NCI-H524 treated with DMSO at 0.1 percent for 48 hours (cell line): ENCODE measurements at regions not wholly inside any gene's neighbourhood (a gene's known extent, or its start where the extent isn't known, plus 50 kb on each side); places are given as distances from the start of the nearest gene placed in this dataset.

ENCODE experiments used
- DNase-seq: peaks from one replicate; lab custom pipeline; 2025; lab: John Stamatoyannopoulos, UW

GRCh38 chr14:94682736-94683135 is 70.5 kb downstream of the SERPINA3 start:
- no peak for DNase-seq

GRCh38 chr14:94682061-94682516 is 69.9 kb downstream of the SERPINA3 start:
- DNase-seq: no peak

DNA sequence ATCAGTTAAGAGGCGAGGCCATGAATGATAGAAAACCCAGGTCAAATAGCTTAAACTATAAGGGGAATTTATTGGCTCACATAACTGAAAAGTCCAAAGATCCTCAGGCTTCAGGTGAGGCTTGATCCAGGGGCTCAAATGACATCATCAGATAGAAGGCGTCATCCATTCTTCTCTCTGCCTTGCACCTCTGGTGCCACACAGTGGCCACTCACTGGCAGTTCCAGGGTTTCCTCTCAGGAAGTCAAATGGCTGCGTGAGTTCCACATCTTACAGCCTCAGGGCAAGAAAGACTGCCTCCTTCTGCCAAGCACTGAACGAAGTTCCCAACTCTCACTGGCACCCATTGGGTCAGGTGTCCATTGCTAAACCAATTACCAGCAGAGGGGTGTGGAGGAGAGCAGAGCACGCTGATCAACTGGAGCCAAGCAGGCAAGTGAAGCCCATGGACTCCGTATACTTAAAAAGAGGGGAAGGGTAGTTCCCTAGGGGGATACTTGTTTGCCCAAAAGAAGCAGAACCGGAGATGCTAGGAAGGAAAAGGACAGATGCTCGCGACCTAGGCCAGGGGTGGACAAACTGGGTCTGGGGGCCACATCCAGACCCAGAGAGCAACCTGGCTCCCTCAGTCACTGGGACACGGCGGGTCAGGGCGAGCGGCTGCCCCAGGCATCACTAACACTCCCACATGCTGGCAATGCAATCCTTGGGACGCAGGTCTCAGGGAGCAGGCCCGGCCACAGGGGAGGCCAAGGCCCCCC is 69.3 kb downstream of the SERPINA3 start:
- peak; percentile 28 for DNase-seq

- DNase-seq: no peak
Measured at GRCh38 chr14:94680862-94681288, 68.7 kb downstream of the SERPINA3 start.

DNA sequence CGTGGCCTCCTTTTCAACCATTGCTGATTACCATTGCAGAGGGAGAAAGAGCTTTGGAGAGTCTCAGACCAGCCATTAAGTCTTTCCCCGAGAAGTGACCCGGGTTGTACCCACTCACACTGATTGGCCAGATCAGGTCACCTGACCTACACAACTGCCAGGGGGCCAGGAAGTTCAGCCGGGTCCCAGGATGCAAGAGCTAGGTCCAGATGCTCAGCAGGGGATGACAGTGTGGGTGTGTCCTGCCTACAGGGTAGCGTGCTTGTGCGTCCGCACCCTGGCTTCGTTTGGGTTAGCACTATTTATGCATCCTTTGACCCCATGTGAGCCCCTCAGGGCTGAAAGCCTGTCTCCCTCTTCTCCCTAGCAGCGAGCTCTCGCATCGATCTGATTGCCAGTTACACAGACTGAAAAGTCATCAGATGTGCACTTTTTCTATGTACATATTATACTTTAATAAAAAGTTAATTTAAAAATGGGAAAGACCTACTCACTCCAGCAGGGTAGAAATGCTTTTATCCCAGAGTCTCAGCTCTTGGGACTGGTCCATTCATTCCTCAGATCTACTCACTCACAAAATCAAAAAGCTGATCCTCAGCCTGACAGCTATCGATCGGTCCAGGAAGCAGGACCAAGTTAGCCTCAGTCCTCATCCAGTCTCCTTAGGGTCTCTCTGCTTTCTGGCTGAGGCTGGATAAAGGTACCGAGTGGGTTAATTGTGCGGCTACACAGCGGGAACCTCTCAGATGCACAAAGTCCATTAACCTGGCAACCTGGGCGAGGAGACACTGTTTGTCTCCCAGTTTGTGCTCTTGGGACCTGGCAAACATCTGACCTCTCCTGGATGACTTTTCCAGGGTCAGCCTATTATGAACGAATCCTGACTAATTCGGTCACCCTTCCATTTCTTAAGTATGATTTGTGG is 68.0 kb downstream of the SERPINA3 start:
- no peak for DNase-seq

- peak; percentile 18 for DNase-seq
Measured at GRCh38 chr14:94679106-94679810, 67.1 kb downstream of the SERPINA3 start.

- no peak for DNase-seq
Measured at GRCh38 chr14:94677747-94678146, 65.6 kb downstream of the SERPINA3 start.

DNA sequence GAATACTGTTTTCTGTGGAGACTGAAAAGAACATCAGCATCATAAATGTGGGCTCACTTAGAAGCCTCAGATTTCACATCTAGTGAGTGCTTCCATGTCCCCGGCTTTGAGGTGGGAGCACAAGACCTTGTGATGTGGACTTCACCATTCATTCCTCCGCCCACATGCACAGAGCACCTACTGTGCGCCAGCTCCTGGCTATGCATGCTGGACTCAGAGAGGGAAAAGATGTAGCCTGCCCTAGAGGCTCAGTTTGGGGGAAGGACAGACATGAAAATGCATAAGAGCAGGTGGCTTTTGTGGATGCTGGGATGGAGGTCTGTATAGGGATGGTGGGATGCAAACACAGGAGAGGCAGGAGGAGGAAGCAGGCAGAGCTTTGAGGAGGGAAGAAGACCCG is 65.0 kb downstream of the SERPINA3 start:
- no peak for DNase-seq

- DNase-seq: no peak
Measured at GRCh38 chr14:94676495-94677185, 64.4 kb downstream of the SERPINA3 start.

DNA sequence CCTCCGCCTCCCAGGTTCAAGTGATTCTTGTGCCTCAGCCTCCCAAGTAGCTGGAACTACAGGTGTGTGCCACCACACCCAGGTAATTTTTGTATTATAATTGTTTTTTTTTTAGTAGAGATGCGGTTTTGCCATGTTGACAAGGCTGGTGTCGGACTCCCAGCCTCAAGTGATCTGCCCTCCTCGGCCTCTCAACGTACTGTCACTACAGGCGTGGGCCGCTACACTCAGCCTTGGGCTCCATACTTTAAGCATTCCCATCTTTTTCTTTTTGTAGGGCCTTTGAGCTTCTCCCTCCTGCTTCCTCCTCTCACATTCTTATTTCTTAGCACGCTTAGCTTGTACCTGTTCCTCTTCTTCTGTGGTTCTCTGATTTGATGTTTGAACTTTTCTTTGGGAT is 62.8 kb downstream of the SERPINA3 start:
- no peak for DNase-seq

DNA sequence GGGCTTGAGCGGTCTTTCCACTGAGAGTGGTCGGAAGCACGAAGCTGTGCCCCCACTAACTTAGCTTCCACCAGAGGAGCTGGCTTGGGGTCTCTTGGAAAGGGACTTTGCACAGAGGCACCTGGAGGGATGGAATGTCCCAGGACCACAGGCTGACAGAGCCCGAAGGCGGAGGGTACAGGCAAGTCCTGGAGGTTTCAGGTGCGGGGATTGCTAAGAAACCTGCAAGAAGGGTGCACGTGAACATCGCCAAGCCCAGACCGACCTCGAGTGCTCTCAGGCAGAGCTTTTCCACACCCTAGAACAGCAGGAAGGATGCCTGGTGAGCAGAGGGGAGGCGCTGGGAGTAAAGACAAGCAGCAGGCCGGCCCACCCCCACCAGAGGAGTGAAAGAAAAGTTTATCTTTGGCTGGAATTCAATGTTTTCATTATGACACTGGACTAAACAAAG is 61.6 kb downstream of the SERPINA3 start:
- no peak for DNase-seq
